ENCODE measurements at regions not wholly inside any gene's neighbourhood (a gene's known extent, or its start where the extent isn't known, plus 50 kb on each side); places are given as distances from the start of the nearest gene placed in this dataset.
"Not testable (repeated sequence)": the region's sequence is repeated elsewhere in the genome, so short reads cannot be mapped to it uniquely, and the experiment has no call there.

DNA sequence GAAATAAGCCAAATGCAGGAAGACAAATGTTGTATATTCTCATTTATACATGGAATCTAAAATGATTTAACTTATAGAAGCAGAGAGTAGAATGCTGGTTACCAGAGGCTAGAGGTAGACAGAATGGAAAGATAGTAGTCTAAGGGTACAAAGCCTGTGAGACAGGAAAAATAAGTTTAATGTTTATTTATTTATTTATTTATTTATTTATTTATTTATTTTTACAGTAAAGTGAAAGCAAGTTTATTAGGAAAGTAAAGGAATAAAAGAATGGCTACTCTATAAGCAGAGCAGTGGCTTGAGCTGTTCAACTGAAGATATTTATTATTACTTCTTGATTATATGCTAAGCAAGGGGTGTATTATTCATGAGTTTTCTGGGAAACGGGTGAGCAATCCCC, 203.2 kb downstream of the LAS1L start:
- no peak for DNase-seq (ENCODE audit: low spot score)
- no peak overlapping the region for H2BK120ac ChIP-seq (ENCODE audit: low read depth, low read length)
- no peak overlapping the region for H3K9ac ChIP-seq (ENCODE audit: low read depth, low read length, poor library complexity)
- H4K91ac ChIP-seq (ENCODE audit: low read depth, low read length, poor library complexity): no peak overlapping the region
- H3K27ac ChIP-seq (replicated peaks; ENCODE audit: low read length): no peak overlapping the region
- H2AFZ ChIP-seq (ENCODE audit: low read length): no peak overlapping the region
- H3K4me1 ChIP-seq (ENCODE audit: control insufficient read depth in 2 of 2, insufficient read depth in 1 of 2, low read depth in 1 of 2, low read length in 2 of 2): no peaks in the 10 kb centered on the region
- no peak overlapping the region for H2BK5ac ChIP-seq (ENCODE audit: low read length)
- no peak overlapping the region for H4K8ac ChIP-seq (ENCODE audit: low read depth, low read length)
- H2BK15ac ChIP-seq (ENCODE audit: low read length): no peak overlapping the region
- H2AK5ac ChIP-seq (ENCODE audit: low read depth, low read length): no peak overlapping the region
- no peak overlapping the region for H3K4me3 ChIP-seq (ENCODE audit: low read length in 2 of 2)
- no peak overlapping the region for H2BK12ac ChIP-seq (ENCODE audit: low read length)
- WGBS, 2 donors (ENCODE audit: extremely low coverage in 2 of 2, insufficient read length in 2 of 2, insufficient replicate concordance in 1 of 2): no CpG with 5 or more reads among the region's 1 CpG
- no peak overlapping the region for H3K4me2 ChIP-seq (ENCODE audit: insufficient read depth, low read length, poor library complexity, severe bottlenecking)
- H3K4ac ChIP-seq (ENCODE audit: low read length): no peak overlapping the region
- no peaks in the 10 kb centered on the region for H3K9me3 ChIP-seq (replicated peaks in 1 of 2; ENCODE audit: control insufficient read depth in 2 of 2, insufficient read depth in 1 of 2, low read depth in 1 of 2, low read length in 2 of 2)
- no peaks in the 10 kb centered on the region for H3K36me3 ChIP-seq (replicated peaks in 1 of 2; ENCODE audit: control insufficient read depth in 2 of 2, insufficient read depth in 2 of 2, low read length in 2 of 2)
- H3K14ac ChIP-seq (ENCODE audit: low read length): no peak overlapping the region
- H3K18ac ChIP-seq (ENCODE audit: low read length): no peak overlapping the region
- H3K27me3 ChIP-seq (ENCODE audit: control insufficient read depth in 3 of 3, insufficient read depth in 3 of 3, low read depth in 1 of 3, low read length in 3 of 3): no peaks in the 10 kb centered on the region
- H3K79me1 ChIP-seq (ENCODE audit: low read depth, low read length): no peaks in the 10 kb centered on the region
- H3K23ac ChIP-seq (ENCODE audit: low read depth, low read length, poor library complexity): no peak overlapping the region

DNA sequence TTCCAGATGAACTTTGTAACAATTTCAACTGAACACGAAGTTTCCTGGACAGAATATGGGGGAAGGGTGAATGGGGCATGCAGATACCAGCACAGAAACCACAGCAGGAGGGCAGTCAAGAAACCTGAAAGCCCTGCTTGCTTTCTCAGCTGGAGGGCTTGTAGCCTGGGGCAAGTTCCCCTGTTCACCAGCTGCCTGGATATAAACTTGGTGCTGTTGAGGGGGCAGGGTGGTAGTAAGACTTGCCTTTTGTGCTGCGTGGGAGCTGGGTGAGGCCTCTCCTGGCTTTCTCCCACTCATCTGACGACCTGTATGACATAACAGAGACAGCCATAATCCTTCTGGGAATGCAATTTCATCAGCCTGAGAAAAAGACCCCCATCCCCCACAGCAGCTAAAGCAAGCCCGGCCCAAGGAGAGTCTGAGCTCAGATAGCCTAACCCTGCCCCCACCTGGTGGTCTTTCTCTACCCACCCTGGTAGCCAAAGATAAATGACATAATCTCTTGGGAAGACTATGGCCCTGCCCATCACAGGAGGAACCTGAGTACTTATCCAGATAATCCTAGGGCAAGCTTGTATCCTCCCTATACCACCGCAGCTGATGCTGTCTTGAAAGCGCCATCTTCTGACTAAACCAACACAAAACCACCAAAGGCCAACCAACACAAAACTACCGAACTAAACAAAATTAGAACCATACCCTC, 234.3 kb downstream of the LAS1L start:
- no peaks in the 10 kb centered on the region for H3K79me1 ChIP-seq (ENCODE audit: low read depth, low read length)
- no peak overlapping the region for H3K4ac ChIP-seq (ENCODE audit: low read length)
- no peaks in the 10 kb centered on the region for H3K36me3 ChIP-seq (replicated peaks in 1 of 2; ENCODE audit: control insufficient read depth in 2 of 2, insufficient read depth in 2 of 2, low read length in 2 of 2)
- H2BK15ac ChIP-seq (ENCODE audit: low read length): no peak overlapping the region
- WGBS, 2 donors (ENCODE audit: extremely low coverage in 2 of 2, insufficient read length in 2 of 2, insufficient replicate concordance in 1 of 2): no CpG with 5 or more reads among the region's 7 CpGs
- H3K9ac ChIP-seq (ENCODE audit: low read depth, low read length, poor library complexity): no peak overlapping the region
- H2AFZ ChIP-seq (ENCODE audit: low read length): peak overlapping the region; percentile 29
- no peaks in the 10 kb centered on the region for H3K27me3 ChIP-seq (ENCODE audit: control insufficient read depth in 3 of 3, insufficient read depth in 3 of 3, low read depth in 1 of 3, low read length in 3 of 3)
- H3K4me1 ChIP-seq (ENCODE audit: control insufficient read depth in 2 of 2, insufficient read depth in 1 of 2, low read depth in 1 of 2, low read length in 2 of 2): no peaks in the 10 kb centered on the region
- no peak for DNase-seq (ENCODE audit: low spot score)
- H3K4me2 ChIP-seq (ENCODE audit: insufficient read depth, low read length, poor library complexity, severe bottlenecking): no peak overlapping the region
- H3K23ac ChIP-seq (ENCODE audit: low read depth, low read length, poor library complexity): no peak overlapping the region
- H3K4me3 ChIP-seq (ENCODE audit: low read length in 2 of 2): no peak overlapping the region
- no peak overlapping the region for H2BK12ac ChIP-seq (ENCODE audit: low read length)
- H3K14ac ChIP-seq (ENCODE audit: low read length): no peak overlapping the region
- H4K91ac ChIP-seq (ENCODE audit: low read depth, low read length, poor library complexity): no peak overlapping the region
- no peaks in the 10 kb centered on the region for H3K9me3 ChIP-seq (replicated peaks in 1 of 2; ENCODE audit: control insufficient read depth in 2 of 2, insufficient read depth in 1 of 2, low read depth in 1 of 2, low read length in 2 of 2)
- H4K8ac ChIP-seq (ENCODE audit: low read depth, low read length): no peak overlapping the region
- no peak overlapping the region for H2AK5ac ChIP-seq (ENCODE audit: low read depth, low read length)
- no peak overlapping the region for H2BK120ac ChIP-seq (ENCODE audit: low read depth, low read length)
- no peak overlapping the region for H2BK5ac ChIP-seq (ENCODE audit: low read length)
- H3K27ac ChIP-seq (replicated peaks; ENCODE audit: low read length): no peak overlapping the region
- H3K18ac ChIP-seq (ENCODE audit: low read length): no peak overlapping the region

DNA sequence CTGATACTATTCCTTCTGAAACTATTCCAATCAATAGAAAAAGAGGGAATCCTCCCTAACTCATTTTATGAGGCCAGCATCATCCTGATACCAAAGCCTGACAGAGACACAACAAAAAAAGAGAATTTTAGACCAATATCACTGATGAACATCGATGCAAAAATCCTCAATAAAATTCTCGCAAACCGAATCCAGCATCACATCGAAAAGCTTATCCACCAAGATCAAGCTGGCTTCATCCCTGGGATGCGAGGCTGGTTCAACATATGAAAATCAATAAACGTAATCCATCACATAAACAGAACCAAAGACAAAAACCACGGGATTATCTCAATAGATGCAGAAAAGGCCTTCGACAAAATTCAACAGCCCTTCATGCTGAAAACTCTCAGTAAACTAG, 251.7 kb downstream of the LAS1L start:
- DNase-seq (ENCODE audit: low spot score); H3K79me1 ChIP-seq (ENCODE audit: low read depth, low read length); H3K18ac ChIP-seq (ENCODE audit: low read length); H3K4me1 ChIP-seq (ENCODE audit: control insufficient read depth in 2 of 2, insufficient read depth in 1 of 2, low read depth in 1 of 2, low read length in 2 of 2); H2BK12ac ChIP-seq (ENCODE audit: low read length); H3K23ac ChIP-seq (ENCODE audit: low read depth, low read length, poor library complexity); H2AK5ac ChIP-seq (ENCODE audit: low read depth, low read length); H3K9ac ChIP-seq (ENCODE audit: low read depth, low read length, poor library complexity); H3K27ac ChIP-seq (replicated peaks; ENCODE audit: low read length); H3K9me3 ChIP-seq (replicated peaks in 1 of 2; ENCODE audit: control insufficient read depth in 2 of 2, insufficient read depth in 1 of 2, low read depth in 1 of 2, low read length in 2 of 2); H3K27me3 ChIP-seq (ENCODE audit: control insufficient read depth in 3 of 3, insufficient read depth in 3 of 3, low read depth in 1 of 3, low read length in 3 of 3); H2BK15ac ChIP-seq (ENCODE audit: low read length); H2BK120ac ChIP-seq (ENCODE audit: low read depth, low read length); H2BK5ac ChIP-seq (ENCODE audit: low read length); H3K4ac ChIP-seq (ENCODE audit: low read length); H4K8ac ChIP-seq (ENCODE audit: low read depth, low read length); H3K14ac ChIP-seq (ENCODE audit: low read length); H3K36me3 ChIP-seq (replicated peaks in 1 of 2; ENCODE audit: control insufficient read depth in 2 of 2, insufficient read depth in 2 of 2, low read length in 2 of 2); H3K4me3 ChIP-seq (ENCODE audit: low read length in 2 of 2); H2AFZ ChIP-seq (ENCODE audit: low read length); H4K91ac ChIP-seq (ENCODE audit: low read depth, low read length, poor library complexity); H3K4me2 ChIP-seq (ENCODE audit: insufficient read depth, low read length, poor library complexity, severe bottlenecking): not testable (repeated sequence)
- WGBS, 2 donors (ENCODE audit: extremely low coverage in 2 of 2, insufficient read length in 2 of 2, insufficient replicate concordance in 1 of 2): no CpG with 5 or more reads among the region's 8 CpGs

DNA sequence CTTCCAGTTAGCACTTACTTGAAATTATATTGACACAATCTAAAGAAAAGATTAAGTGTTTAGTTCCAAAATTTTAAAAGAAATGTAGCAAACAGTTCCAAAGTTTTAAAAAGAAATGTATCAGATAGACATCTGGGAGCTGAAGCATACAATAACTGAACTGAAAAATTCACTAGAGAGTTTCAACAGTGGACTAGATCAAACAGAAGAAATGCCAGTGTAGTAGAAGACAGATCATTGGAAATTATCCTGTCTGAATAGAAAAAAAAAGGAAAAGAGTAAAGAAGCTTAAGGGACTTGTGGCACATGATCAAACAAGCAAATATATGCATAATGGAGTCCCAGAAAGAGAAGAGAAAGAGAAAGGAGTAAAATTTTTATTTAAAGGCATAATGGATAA, 261.4 kb downstream of the LAS1L start:
- H3K79me1 ChIP-seq (ENCODE audit: low read depth, low read length): no peaks in the 10 kb centered on the region
- H3K27ac ChIP-seq (replicated peaks; ENCODE audit: low read length): no peak overlapping the region
- H4K91ac ChIP-seq (ENCODE audit: low read depth, low read length, poor library complexity): no peak overlapping the region
- no peak overlapping the region for H3K9ac ChIP-seq (ENCODE audit: low read depth, low read length, poor library complexity)
- no peak overlapping the region for H2BK5ac ChIP-seq (ENCODE audit: low read length)
- H4K8ac ChIP-seq (ENCODE audit: low read depth, low read length): no peak overlapping the region
- no peaks in the 10 kb centered on the region for H3K4me1 ChIP-seq (ENCODE audit: control insufficient read depth in 2 of 2, insufficient read depth in 1 of 2, low read depth in 1 of 2, low read length in 2 of 2)
- no peak for DNase-seq (ENCODE audit: low spot score)
- peaks cover 0 to 1% of the 10 kb centered on the region in 2 donors for H3K9me3 ChIP-seq (replicated peaks in 1 of 2; ENCODE audit: control insufficient read depth in 2 of 2, insufficient read depth in 1 of 2, low read depth in 1 of 2, low read length in 2 of 2)
- no peak overlapping the region for H3K18ac ChIP-seq (ENCODE audit: low read length)
- no peak overlapping the region for H3K14ac ChIP-seq (ENCODE audit: low read length)
- no peak overlapping the region for H2AK5ac ChIP-seq (ENCODE audit: low read depth, low read length)
- no peaks in the 10 kb centered on the region for H3K36me3 ChIP-seq (replicated peaks in 1 of 2; ENCODE audit: control insufficient read depth in 2 of 2, insufficient read depth in 2 of 2, low read length in 2 of 2)
- H3K4ac ChIP-seq (ENCODE audit: low read length): no peak overlapping the region
- H3K23ac ChIP-seq (ENCODE audit: low read depth, low read length, poor library complexity): no peak overlapping the region
- no peak overlapping the region for H3K4me2 ChIP-seq (ENCODE audit: insufficient read depth, low read length, poor library complexity, severe bottlenecking)
- no peak overlapping the region for H2BK120ac ChIP-seq (ENCODE audit: low read depth, low read length)
- H2BK15ac ChIP-seq (ENCODE audit: low read length): no peak overlapping the region
- H3K27me3 ChIP-seq (ENCODE audit: control insufficient read depth in 3 of 3, insufficient read depth in 3 of 3, low read depth in 1 of 3, low read length in 3 of 3): no peaks in the 10 kb centered on the region
- no peak overlapping the region for H2BK12ac ChIP-seq (ENCODE audit: low read length)
- H2AFZ ChIP-seq (ENCODE audit: low read length): no peak overlapping the region
- H3K4me3 ChIP-seq (ENCODE audit: low read length in 2 of 2): no peak overlapping the region
